ENCODE measurements at regions not wholly inside any gene's neighbourhood (a gene's known extent, or its start where the extent isn't known, plus 50 kb on each side); places are given as distances from the start of the nearest gene placed in this dataset.
A peak's percentile ranks its signal among the peaks of the same experiment; 100 is the strongest.

GRCh38 chr10:90204131-90204955 is 503.0 kb downstream of the KIF20B start:
- H3K9me3 ChIP-seq (ENCODE audit: control insufficient read depth, low read depth, low read length) = no peaks in the 10 kb centered on the region
- no peak overlapping the region for H3K9ac ChIP-seq (ENCODE audit: control insufficient read depth, extremely low read depth, insufficient read depth, low read length)
- H3K4me3 ChIP-seq (ENCODE audit: control insufficient read depth in 2 of 3, extremely low read depth in 1 of 3, insufficient read depth in 2 of 3, low read depth in 1 of 3, low read length in 3 of 3) = no peak overlapping the region
- H2AFZ ChIP-seq (ENCODE audit: control insufficient read depth, low read length) = no peak overlapping the region
- TF ChIP-seq, protein P1, sequence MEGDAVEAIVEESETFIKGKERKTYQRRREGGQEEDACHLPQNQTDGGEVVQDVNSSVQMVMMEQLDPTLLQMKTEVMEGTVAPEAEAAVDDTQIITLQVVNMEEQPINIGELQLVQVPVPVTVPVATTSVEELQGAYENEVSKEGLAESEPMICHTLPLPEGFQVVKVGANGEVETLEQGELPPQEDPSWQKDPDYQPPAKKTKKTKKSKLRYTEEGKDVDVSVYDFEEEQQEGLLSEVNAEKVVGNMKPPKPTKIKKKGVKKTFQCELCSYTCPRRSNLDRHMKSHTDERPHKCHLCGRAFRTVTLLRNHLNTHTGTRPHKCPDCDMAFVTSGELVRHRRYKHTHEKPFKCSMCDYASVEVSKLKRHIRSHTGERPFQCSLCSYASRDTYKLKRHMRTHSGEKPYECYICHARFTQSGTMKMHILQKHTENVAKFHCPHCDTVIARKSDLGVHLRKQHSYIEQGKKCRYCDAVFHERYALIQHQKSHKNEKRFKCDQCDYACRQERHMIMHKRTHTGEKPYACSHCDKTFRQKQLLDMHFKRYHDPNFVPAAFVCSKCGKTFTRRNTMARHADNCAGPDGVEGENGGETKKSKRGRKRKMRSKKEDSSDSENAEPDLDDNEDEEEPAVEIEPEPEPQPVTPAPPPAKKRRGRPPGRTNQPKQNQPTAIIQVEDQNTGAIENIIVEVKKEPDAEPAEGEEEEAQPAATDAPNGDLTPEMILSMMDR (optimal IDR thresholded peaks at IDR 0.05 in 1 of 3, IDR thresholded peaks at IDR 0.05 in 1 of 3, conservative IDR thresholded peaks at IDR 0.05 in 1 of 3; ENCODE audit: extremely low read depth in 1 of 3, insufficient read depth in 2 of 3, low read length in 3 of 3) = no peak
- TF ChIP-seq EZH2 (IDR thresholded peaks at IDR 0.05; ENCODE audit: low read length) = no peak
- no peak overlapping the region for H3K27ac ChIP-seq (ENCODE audit: control insufficient read depth, insufficient read depth, low read length)
- peaks cover 16% of the 10 kb centered on the region for H3K4me1 ChIP-seq (ENCODE audit: control insufficient read depth, extremely low read depth, insufficient read depth, low read length)
- no peaks in the 10 kb centered on the region for H3K79me2 ChIP-seq (ENCODE audit: control insufficient read depth, insufficient read depth, low read length)
- H3K4me2 ChIP-seq (ENCODE audit: control insufficient read depth, extremely low read depth, insufficient read depth, low read depth, low read length) = peak overlapping the region; percentile 27
- no peaks in the 10 kb centered on the region for H4K20me1 ChIP-seq (ENCODE audit: control insufficient read depth, extremely low read depth, insufficient read depth, low read length)
- FAIRE-seq = no peak
- H3K36me3 ChIP-seq (ENCODE audit: control insufficient read depth in 2 of 2, extremely low read depth in 1 of 2, insufficient read depth in 2 of 2, low read length in 2 of 2) = no peaks in the 10 kb centered on the region
- no peaks in the 10 kb centered on the region for H3K27me3 ChIP-seq (ENCODE audit: control insufficient read depth, extremely low read depth, insufficient read depth, low read length)
- H3K9me1 ChIP-seq (ENCODE audit: control insufficient read depth, extremely low read depth, insufficient read depth, low read length) = no peaks in the 10 kb centered on the region
- dilution Hi-C loops (cut with MboI; ENCODE audit: extremely low pct_ligation_motif_present, low sequenced_read_pairs) = no loop called here
- no peak for DNase-seq (ENCODE audit: low read depth, low spot score)

- TF ChIP-seq, protein P1 (optimal IDR thresholded peaks at IDR 0.05 in 1 of 3, IDR thresholded peaks at IDR 0.05 in 1 of 3, conservative IDR thresholded peaks at IDR 0.05 in 1 of 3; ENCODE audit: extremely low read depth in 1 of 3, insufficient read depth in 2 of 3, low read length in 3 of 3) = no peak
- no peak for TF ChIP-seq EZH2 (IDR thresholded peaks at IDR 0.05; ENCODE audit: low read length)
- dilution Hi-C loops (cut with MboI; ENCODE audit: extremely low pct_ligation_motif_present, low sequenced_read_pairs) = no loop called here
- H3K4me3 ChIP-seq (ENCODE audit: control insufficient read depth in 2 of 3, extremely low read depth in 1 of 3, insufficient read depth in 2 of 3, low read depth in 1 of 3, low read length in 3 of 3) = no peak overlapping the region
- H3K36me3 ChIP-seq (ENCODE audit: control insufficient read depth in 2 of 2, extremely low read depth in 1 of 2, insufficient read depth in 2 of 2, low read length in 2 of 2) = no peaks in the 10 kb centered on the region
- no peak overlapping the region for H3K9ac ChIP-seq (ENCODE audit: control insufficient read depth, extremely low read depth, insufficient read depth, low read length)
- H3K4me1 ChIP-seq (ENCODE audit: control insufficient read depth, extremely low read depth, insufficient read depth, low read length) = peaks cover 16% of the 10 kb centered on the region
- no peaks in the 10 kb centered on the region for H3K27me3 ChIP-seq (ENCODE audit: control insufficient read depth, extremely low read depth, insufficient read depth, low read length)
- no peaks in the 10 kb centered on the region for H4K20me1 ChIP-seq (ENCODE audit: control insufficient read depth, extremely low read depth, insufficient read depth, low read length)
- H3K79me2 ChIP-seq (ENCODE audit: control insufficient read depth, insufficient read depth, low read length) = no peaks in the 10 kb centered on the region
- H2AFZ ChIP-seq (ENCODE audit: control insufficient read depth, low read length) = no peak overlapping the region
- H3K4me2 ChIP-seq (ENCODE audit: control insufficient read depth, extremely low read depth, insufficient read depth, low read depth, low read length) = peak overlapping the region; percentile 27
- no peak overlapping the region for H3K27ac ChIP-seq (ENCODE audit: control insufficient read depth, insufficient read depth, low read length)
- H3K9me1 ChIP-seq (ENCODE audit: control insufficient read depth, extremely low read depth, insufficient read depth, low read length) = no peaks in the 10 kb centered on the region
- peak; percentile 89 for FAIRE-seq
- DNase-seq (ENCODE audit: low read depth, low spot score) = no peak
- H3K9me3 ChIP-seq (ENCODE audit: control insufficient read depth, low read depth, low read length) = no peaks in the 10 kb centered on the region
Observed at GRCh38 chr10:90204956-90205314, 503.5 kb downstream of the KIF20B start.
